ENCODE measurements at regions not wholly inside any gene's neighbourhood (a gene's known extent, or its start where the extent isn't known, plus 50 kb on each side); places are given as distances from the start of the nearest gene placed in this dataset.

DNA sequence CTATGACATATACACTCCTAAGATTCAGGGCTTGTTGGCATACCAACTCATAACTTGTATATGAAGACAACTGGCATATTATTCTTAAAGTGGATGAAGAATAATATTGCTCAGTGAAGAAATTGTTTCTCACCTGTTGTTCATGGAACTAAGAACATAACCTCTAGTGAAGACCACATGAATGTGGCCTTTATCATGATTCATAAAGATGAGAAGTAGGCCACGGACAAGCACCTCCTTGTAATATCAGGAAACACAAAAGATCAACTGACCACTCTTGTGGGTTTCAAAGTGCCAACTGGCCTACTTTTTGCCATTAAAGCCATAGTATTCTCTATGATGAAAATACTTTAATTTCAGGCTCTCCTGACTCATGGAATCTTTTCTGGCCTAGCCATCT lies 407.4 kb downstream of the GRB14 start:
- Histone ChIP-seq H4K5ac (ENCODE audit: low read depth, low read length) (no peak overlapping the region), H2BK120ac (ENCODE audit: low read depth, low read length) (no peak overlapping the region), H3K14ac (replicated peaks; ENCODE audit: low read depth, low read length) (no peak overlapping the region), H3K18ac (ENCODE audit: low read depth, low read length) (no peak overlapping the region), H3K4me3 (ENCODE audit: insufficient read depth, low read depth, low read length) (no peak overlapping the region), H3K27me3 (ENCODE audit: control insufficient read depth, insufficient read depth, low read length) (no peaks in the 10 kb centered on the region), H3K4ac (ENCODE audit: low read depth, low read length) (no peak overlapping the region), H3K9me3 (ENCODE audit: control insufficient read depth, insufficient read depth, low read length) (no peaks in the 10 kb centered on the region), H3K56ac (ENCODE audit: extremely low read depth, insufficient read depth, low read length) (no peak overlapping the region), H2BK15ac (ENCODE audit: low read depth, low read length) (no peak overlapping the region), H4K20me1 (ENCODE audit: insufficient read depth, low read length) (no peaks in the 10 kb centered on the region), H2BK5ac (ENCODE audit: low read depth, low read length, poor library complexity, severe bottlenecking) (no peak overlapping the region), H3K36me3 (ENCODE audit: control insufficient read depth, insufficient read depth, low read length) (no peaks in the 10 kb centered on the region), H3K79me1 (ENCODE audit: low read depth in 1 of 2, low read length in 2 of 2) (no peaks in the 10 kb centered on the region), H3K9ac (ENCODE audit: low read depth, low read length) (no peak overlapping the region), H2AK9ac (replicated peaks; ENCODE audit: low read depth, low read length, poor library complexity) (no peak overlapping the region), H3K4me2 (ENCODE audit: low read depth, low read length) (no peak overlapping the region), H3K23ac (ENCODE audit: low read depth, low read length) (no peak overlapping the region), H2AK5ac (ENCODE audit: low read depth, low read length) (no peak overlapping the region), H2AFZ (replicated peaks; ENCODE audit: low read length, poor library complexity) (no peak overlapping the region), H3K9me1 (ENCODE audit: insufficient read depth, low read length) (no peaks in the 10 kb centered on the region), H4K8ac (ENCODE audit: low read depth in 2 of 2, low read length in 2 of 2) (no peak overlapping the region), H3K27ac (ENCODE audit: insufficient read depth, low read length) (no peak overlapping the region), H4K91ac (ENCODE audit: insufficient read depth, low read depth, low read length) (no peak overlapping the region), H3K4me1 (ENCODE audit: control insufficient read depth, insufficient read depth, low read length) (no peaks in the 10 kb centered on the region), H2BK20ac (ENCODE audit: low read depth, low read length) (no peak overlapping the region)
- DNase-seq (no peak), ATAC-seq (ENCODE audit: low read depth) (no peak)
- dilution Hi-C loops (cut with HindIII; ENCODE audit: low sequenced_read_pairs, unreplicated experiment), result no loop called here
- WGBS, 2 experiments (ENCODE audit: extremely low coverage in 2 of 2, insufficient read length in 1 of 2), result no CpG with 5 or more reads among the region's 1 CpG
- intact Hi-C loops (cut with micrococcal nuclease), result no loop called here
- CTCF ChIA-PET, result no interaction called here
- in situ Hi-C loops (cut with MboI; ENCODE audit: low sequenced_read_pairs), result no loop called here
- POLR2A ChIA-PET (ENCODE audit: unreplicated experiment), result no interaction called here
- no TSS peak for BruUV-seq (replicated peaks)
- TF ChIP-seq SMC3 (IDR thresholded peaks at IDR 0.05; ENCODE audit: low read depth, low read length), result no peak
- TF ChIP-seq NFE2L2 (IDR thresholded peaks at IDR 0.05; ENCODE audit: low read depth, low read length), result no peak
- TF ChIP-seq, protein P1, sequence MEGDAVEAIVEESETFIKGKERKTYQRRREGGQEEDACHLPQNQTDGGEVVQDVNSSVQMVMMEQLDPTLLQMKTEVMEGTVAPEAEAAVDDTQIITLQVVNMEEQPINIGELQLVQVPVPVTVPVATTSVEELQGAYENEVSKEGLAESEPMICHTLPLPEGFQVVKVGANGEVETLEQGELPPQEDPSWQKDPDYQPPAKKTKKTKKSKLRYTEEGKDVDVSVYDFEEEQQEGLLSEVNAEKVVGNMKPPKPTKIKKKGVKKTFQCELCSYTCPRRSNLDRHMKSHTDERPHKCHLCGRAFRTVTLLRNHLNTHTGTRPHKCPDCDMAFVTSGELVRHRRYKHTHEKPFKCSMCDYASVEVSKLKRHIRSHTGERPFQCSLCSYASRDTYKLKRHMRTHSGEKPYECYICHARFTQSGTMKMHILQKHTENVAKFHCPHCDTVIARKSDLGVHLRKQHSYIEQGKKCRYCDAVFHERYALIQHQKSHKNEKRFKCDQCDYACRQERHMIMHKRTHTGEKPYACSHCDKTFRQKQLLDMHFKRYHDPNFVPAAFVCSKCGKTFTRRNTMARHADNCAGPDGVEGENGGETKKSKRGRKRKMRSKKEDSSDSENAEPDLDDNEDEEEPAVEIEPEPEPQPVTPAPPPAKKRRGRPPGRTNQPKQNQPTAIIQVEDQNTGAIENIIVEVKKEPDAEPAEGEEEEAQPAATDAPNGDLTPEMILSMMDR (conservative IDR thresholded peaks at IDR 0.05; ENCODE audit: low read depth, low read length), result no peak
- no peak for TF ChIP-seq FOS (IDR thresholded peaks at IDR 0.05; ENCODE audit: low read depth, low read length)
- TF ChIP-seq MAFK (IDR thresholded peaks at IDR 0.05; ENCODE audit: low read depth, low read length), result no peak
- no peak for TF ChIP-seq RFX5 (IDR thresholded peaks at IDR 0.05; ENCODE audit: low read depth, low read length)
- TF ChIP-seq BHLHE40 (IDR thresholded peaks at IDR 0.05; ENCODE audit: low read depth, low read length), result no peak
- TF ChIP-seq CEBPB (IDR thresholded peaks at IDR 0.05; ENCODE audit: low read depth, low read length), result no peak
- no peak for TF ChIP-seq MXI1 (IDR thresholded peaks at IDR 0.05; ENCODE audit: borderline replicate concordance, low read depth, low read length)
- TF ChIP-seq POLR2A (IDR thresholded peaks at IDR 0.05; ENCODE audit: low read depth, low read length), result no peak

Data from IMR-90 (cell line).